ENCODE measurements at regions not wholly inside any gene's neighbourhood (a gene's known extent, or its start where the extent isn't known, plus 50 kb on each side); places are given as distances from the start of the nearest gene placed in this dataset.
A peak's percentile ranks its signal among the peaks of the same experiment; 100 is the strongest.

- Histone ChIP-seq H3K4me3 (no peak overlapping the region), H3K9me3 (no peaks in the 10 kb centered on the region), H3K36me3 (no peaks in the 10 kb centered on the region), H3K4me1 (peaks cover 0 to 20% (median 3%) of the 10 kb centered on the region in 6 donors), H3K27me3 (replicated peaks in 1 of 7) (peaks cover 0 to 33% (median 0%) of the 10 kb centered on the region in 7 donors), H3K27ac (no peak overlapping the region)
- 80 to 88% (median 83%) methylated on average over 12 of the region's 12 CpGs for WGBS, 5 donors
- intact Hi-C loops (cut with DNase I; ENCODE audit: low total_unique reads): no loop called here
- TF ChIP-seq CTCF (IDR thresholded peaks at IDR 0.05 in 8 of 11, conservative IDR thresholded peaks at IDR 0.05 in 3 of 11) (no peak), POLR2A (IDR thresholded peaks at IDR 0.05) (no peak), POLR2AphosphoS5 (IDR thresholded peaks at IDR 0.05) (no peak)
- DNase-seq: no peak
Observed at GRCh38 chr22:49012712-49013395, 814.8 kb downstream of the BRD1 start.

GRCh38 chr22:49011769-49012648 is 815.7 kb downstream of the BRD1 start:
- intact Hi-C loops (cut with DNase I; ENCODE audit: low total_unique reads): no loop called here
- Histone ChIP-seq H3K4me3 (no peak overlapping the region), H3K27ac (no peak overlapping the region), H3K36me3 (no peaks in the 10 kb centered on the region), H3K9me3 (no peaks in the 10 kb centered on the region), H3K4me1 (peaks cover 0 to 16% (median 3%) of the 10 kb centered on the region in 6 donors), H3K27me3 (replicated peaks in 1 of 7) (peaks cover 0 to 30% (median 0%) of the 10 kb centered on the region in 7 donors)
- peak; percentile 37 for DNase-seq
- 66 to 74% (median 73%) methylated on average over 14 to 16 of the region's 16 CpGs for WGBS, 5 donors
- no peak for TF ChIP-seq CTCF (IDR thresholded peaks at IDR 0.05 in 8 of 11, conservative IDR thresholded peaks at IDR 0.05 in 3 of 11)

- intact Hi-C loops (cut with DNase I; ENCODE audit: low total_unique reads): no loop called here
- Histone ChIP-seq H3K9me3 (no peaks in the 10 kb centered on the region), H3K36me3 (no peaks in the 10 kb centered on the region), H3K27ac (no peak overlapping the region), H3K4me1 (peaks cover 0 to 9% (median 0%) of the 10 kb centered on the region in 6 donors), H3K4me3 (no peak overlapping the region), H3K27me3 (replicated peaks in 1 of 7) (peaks cover 0 to 30% (median 0%) of the 10 kb centered on the region in 7 donors)
- DNase-seq: peak; percentile 61
- WGBS, 5 donors: 65 to 86% (median 76%) methylated on average over 4 to 11 of the region's 11 CpGs
- TF ChIP-seq POLR2AphosphoS5 (IDR thresholded peaks at IDR 0.05) (no peak), POLR2A (IDR thresholded peaks at IDR 0.05) (no peak), CTCF (IDR thresholded peaks at IDR 0.05 in 8 of 11, conservative IDR thresholded peaks at IDR 0.05 in 3 of 11) (no peak)
Observed at GRCh38 chr22:49011379-49011768, 816.3 kb downstream of the BRD1 start.

GRCh38 chr22:49010901-49011300 is 816.8 kb downstream of the BRD1 start:
- 81 to 90% (median 86%) methylated on average over 12 of the region's 12 CpGs for WGBS, 5 donors
- Histone ChIP-seq H3K4me1 (peaks cover 0 to 6% (median 0%) of the 10 kb centered on the region in 6 donors), H3K9me3 (no peaks in the 10 kb centered on the region), H3K36me3 (no peaks in the 10 kb centered on the region), H3K4me3 (no peak overlapping the region), H3K27ac (no peak overlapping the region), H3K27me3 (replicated peaks in 1 of 7) (peaks cover 0 to 30% (median 0%) of the 10 kb centered on the region in 7 donors)
- intact Hi-C loops (cut with DNase I; ENCODE audit: low total_unique reads): no loop called here
- DNase-seq: peak; percentile 61
- TF ChIP-seq CTCF (IDR thresholded peaks at IDR 0.05 in 8 of 11, conservative IDR thresholded peaks at IDR 0.05 in 3 of 11) (no peak), POLR2A (IDR thresholded peaks at IDR 0.05) (no peak), POLR2AphosphoS5 (IDR thresholded peaks at IDR 0.05) (no peak)

All from spleen (tissue), 11 donors.